ENCODE measurements at regions not wholly inside any gene's neighbourhood (a gene's known extent, or its start where the extent isn't known, plus 50 kb on each side); places are given as distances from the start of the nearest gene placed in this dataset.

DNA sequence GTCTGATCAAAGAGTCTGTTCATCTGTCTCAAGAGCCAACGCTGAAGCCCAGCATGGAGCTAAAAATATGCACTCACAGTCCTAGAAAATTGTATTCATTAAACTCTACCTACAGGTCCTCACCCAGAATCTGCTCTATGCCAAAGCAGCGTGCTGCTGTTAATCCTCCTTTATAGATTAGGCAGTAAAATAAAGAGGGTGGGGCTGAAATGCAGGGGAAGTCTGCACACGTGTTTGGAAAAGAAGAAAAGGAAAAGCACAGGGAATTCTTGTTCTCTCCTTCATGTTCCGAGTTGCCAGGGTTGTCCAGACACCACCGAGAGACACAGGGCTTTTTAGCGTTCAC is 121.4 kb upstream of the TMEM161B start (continued):
- TF ChIP-seq, protein P1, sequence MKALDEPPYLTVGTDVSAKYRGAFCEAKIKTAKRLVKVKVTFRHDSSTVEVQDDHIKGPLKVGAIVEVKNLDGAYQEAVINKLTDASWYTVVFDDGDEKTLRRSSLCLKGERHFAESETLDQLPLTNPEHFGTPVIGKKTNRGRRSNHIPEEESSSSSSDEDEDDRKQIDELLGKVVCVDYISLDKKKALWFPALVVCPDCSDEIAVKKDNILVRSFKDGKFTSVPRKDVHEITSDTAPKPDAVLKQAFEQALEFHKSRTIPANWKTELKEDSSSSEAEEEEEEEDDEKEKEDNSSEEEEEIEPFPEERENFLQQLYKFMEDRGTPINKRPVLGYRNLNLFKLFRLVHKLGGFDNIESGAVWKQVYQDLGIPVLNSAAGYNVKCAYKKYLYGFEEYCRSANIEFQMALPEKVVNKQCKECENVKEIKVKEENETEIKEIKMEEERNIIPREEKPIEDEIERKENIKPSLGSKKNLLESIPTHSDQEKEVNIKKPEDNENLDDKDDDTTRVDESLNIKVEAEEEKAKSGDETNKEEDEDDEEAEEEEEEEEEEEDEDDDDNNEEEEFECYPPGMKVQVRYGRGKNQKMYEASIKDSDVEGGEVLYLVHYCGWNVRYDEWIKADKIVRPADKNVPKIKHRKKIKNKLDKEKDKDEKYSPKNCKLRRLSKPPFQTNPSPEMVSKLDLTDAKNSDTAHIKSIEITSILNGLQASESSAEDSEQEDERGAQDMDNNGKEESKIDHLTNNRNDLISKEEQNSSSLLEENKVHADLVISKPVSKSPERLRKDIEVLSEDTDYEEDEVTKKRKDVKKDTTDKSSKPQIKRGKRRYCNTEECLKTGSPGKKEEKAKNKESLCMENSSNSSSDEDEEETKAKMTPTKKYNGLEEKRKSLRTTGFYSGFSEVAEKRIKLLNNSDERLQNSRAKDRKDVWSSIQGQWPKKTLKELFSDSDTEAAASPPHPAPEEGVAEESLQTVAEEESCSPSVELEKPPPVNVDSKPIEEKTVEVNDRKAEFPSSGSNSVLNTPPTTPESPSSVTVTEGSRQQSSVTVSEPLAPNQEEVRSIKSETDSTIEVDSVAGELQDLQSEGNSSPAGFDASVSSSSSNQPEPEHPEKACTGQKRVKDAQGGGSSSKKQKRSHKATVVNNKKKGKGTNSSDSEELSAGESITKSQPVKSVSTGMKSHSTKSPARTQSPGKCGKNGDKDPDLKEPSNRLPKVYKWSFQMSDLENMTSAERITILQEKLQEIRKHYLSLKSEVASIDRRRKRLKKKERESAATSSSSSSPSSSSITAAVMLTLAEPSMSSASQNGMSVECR (CRISPR knock-in tag; IDR thresholded peaks at IDR 0.05; ENCODE audit: borderline replicate concordance), result no peak
- TF ChIP-seq, protein P2, sequence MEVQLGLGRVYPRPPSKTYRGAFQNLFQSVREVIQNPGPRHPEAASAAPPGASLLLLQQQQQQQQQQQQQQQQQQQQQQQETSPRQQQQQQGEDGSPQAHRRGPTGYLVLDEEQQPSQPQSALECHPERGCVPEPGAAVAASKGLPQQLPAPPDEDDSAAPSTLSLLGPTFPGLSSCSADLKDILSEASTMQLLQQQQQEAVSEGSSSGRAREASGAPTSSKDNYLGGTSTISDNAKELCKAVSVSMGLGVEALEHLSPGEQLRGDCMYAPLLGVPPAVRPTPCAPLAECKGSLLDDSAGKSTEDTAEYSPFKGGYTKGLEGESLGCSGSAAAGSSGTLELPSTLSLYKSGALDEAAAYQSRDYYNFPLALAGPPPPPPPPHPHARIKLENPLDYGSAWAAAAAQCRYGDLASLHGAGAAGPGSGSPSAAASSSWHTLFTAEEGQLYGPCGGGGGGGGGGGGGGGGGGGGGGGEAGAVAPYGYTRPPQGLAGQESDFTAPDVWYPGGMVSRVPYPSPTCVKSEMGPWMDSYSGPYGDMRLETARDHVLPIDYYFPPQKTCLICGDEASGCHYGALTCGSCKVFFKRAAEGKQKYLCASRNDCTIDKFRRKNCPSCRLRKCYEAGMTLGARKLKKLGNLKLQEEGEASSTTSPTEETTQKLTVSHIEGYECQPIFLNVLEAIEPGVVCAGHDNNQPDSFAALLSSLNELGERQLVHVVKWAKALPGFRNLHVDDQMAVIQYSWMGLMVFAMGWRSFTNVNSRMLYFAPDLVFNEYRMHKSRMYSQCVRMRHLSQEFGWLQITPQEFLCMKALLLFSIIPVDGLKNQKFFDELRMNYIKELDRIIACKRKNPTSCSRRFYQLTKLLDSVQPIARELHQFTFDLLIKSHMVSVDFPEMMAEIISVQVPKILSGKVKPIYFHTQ (CRISPR knock-in tag; IDR thresholded peaks at IDR 0.05), result no peak
- TF ChIP-seq HMGA2 (CRISPR knock-in tag; IDR thresholded peaks at IDR 0.05), result no peak
- TF ChIP-seq, protein P3, sequence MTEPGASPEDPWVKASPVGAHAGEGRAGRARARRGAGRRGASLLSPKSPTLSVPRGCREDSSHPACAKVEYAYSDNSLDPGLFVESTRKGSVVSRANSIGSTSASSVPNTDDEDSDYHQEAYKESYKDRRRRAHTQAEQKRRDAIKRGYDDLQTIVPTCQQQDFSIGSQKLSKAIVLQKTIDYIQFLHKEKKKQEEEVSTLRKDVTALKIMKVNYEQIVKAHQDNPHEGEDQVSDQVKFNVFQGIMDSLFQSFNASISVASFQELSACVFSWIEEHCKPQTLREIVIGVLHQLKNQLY (CRISPR knock-in tag; IDR thresholded peaks at IDR 0.05), result no peak
- TF ChIP-seq, protein P4, sequence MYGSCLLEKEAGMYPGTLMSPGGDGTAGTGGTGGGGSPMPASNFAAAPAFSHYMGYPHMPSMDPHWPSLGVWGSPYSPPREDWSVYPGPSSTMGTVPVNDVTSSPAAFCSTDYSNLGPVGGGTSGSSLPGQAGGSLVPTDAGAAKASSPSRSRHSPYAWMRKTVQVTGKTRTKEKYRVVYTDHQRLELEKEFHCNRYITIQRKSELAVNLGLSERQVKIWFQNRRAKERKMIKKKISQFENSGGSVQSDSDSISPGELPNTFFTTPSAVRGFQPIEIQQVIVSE (CRISPR knock-in tag; IDR thresholded peaks at IDR 0.05; ENCODE audit: borderline replicate concordance), result no peak

DNA sequence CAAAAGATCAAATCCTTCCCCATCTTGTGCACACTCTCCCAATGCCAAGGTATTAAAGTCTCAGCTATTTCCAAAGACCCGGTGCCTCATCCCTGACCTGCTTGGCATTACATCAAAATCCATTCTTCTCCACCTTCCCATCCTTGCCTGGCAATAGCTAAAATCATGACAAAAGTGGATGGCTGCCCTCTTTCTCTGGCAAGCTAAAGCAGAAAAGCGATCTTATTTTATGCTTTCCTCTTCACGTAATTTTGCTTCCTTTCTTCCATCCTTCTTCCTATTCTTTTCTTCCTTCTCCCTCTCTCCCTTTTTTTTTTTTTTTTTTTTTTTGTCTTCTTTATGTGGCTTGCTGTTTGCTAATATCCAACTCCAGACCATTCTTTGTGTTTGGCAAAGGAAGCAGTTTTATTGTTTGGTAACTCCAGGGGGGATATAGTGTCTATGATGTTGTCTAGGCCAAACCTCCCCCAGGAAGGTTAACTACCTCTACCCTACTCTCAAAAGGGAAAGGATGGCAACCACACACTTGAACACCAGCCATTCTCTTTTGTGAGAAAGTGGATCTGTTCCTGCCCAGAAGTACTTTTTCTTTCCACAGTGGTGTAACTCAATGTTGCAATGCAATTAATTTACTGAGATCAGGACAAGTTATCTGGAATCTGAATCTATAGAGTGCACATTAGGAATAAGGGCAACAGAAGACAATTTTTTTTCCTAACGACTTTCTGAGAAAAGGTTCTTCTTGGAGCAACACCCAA is 120.9 kb upstream of the TMEM161B start:
- no peak for ATAC-seq
- Mint-ChIP-seq H3K36me3 (no peaks in the 10 kb centered on the region), H3K9me3 (no peaks in the 10 kb centered on the region), H3K4me3 (peak overlapping the region; percentile 42; the same call in 1 of the 2 replicates), H3K27me3 (ENCODE audit: low read depth) (no peaks in the 10 kb centered on the region), H3K4me1 (peaks cover 73% of the 10 kb centered on the region), H3K27ac (peak overlapping the region; percentile 99)
- CTCF ChIA-PET, result interaction anchor here (0.9 to 1.4 kb wide), 3 partner anchors 249 to 301 kb away, joined by 3 to 6 read pairs (median 3); no protein-coding TSS in a partner anchor
- DNase-seq (ENCODE audit: low spot score), result no peak
- POLR2A ChIA-PET, result interaction anchor here (0.6 to 1.1 kb wide), 3 partner anchors 36 to 601 kb away, joined by 3 to 7 read pairs (median 4); no protein-coding TSS in a partner anchor
- TF ChIP-seq, protein P2 (CRISPR knock-in tag; IDR thresholded peaks at IDR 0.05), result no peak
- TF ChIP-seq RORB (CRISPR knock-in tag; IDR thresholded peaks at IDR 0.05), result no peak
- TF ChIP-seq, protein P5, sequence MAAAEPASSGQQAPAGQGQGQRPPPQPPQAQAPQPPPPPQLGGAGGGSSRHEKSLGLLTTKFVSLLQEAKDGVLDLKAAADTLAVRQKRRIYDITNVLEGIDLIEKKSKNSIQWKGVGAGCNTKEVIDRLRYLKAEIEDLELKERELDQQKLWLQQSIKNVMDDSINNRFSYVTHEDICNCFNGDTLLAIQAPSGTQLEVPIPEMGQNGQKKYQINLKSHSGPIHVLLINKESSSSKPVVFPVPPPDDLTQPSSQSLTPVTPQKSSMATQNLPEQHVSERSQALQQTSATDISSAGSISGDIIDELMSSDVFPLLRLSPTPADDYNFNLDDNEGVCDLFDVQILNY (CRISPR knock-in tag; IDR thresholded peaks at IDR 0.05), result no peak
- TF ChIP-seq ETV6 (CRISPR knock-in tag; IDR thresholded peaks at IDR 0.05), result no peak
- TF ChIP-seq ZNF138 (CRISPR knock-in tag; conservative IDR thresholded peaks at IDR 0.05), result no peak
- no peak for TF ChIP-seq RELA (CRISPR knock-in tag; IDR thresholded peaks at IDR 0.05; ENCODE audit: borderline replicate concordance)
- TF ChIP-seq, protein P6, sequence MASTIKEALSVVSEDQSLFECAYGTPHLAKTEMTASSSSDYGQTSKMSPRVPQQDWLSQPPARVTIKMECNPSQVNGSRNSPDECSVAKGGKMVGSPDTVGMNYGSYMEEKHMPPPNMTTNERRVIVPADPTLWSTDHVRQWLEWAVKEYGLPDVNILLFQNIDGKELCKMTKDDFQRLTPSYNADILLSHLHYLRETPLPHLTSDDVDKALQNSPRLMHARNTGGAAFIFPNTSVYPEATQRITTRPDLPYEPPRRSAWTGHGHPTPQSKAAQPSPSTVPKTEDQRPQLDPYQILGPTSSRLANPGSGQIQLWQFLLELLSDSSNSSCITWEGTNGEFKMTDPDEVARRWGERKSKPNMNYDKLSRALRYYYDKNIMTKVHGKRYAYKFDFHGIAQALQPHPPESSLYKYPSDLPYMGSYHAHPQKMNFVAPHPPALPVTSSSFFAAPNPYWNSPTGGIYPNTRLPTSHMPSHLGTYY (CRISPR knock-in tag; IDR thresholded peaks at IDR 0.05), result no peak
- TF ChIP-seq TCF7 (CRISPR knock-in tag; IDR thresholded peaks at IDR 0.05; ENCODE audit: low read depth), result no peak
- TF ChIP-seq, protein P7, sequence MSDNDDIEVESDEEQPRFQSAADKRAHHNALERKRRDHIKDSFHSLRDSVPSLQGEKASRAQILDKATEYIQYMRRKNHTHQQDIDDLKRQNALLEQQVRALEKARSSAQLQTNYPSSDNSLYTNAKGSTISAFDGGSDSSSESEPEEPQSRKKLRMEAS (CRISPR knock-in tag; IDR thresholded peaks at IDR 0.05), result no peak
- TF ChIP-seq SP1 (CRISPR knock-in tag; conservative IDR thresholded peaks at IDR 0.05), result no peak
- TF ChIP-seq, protein P1 (CRISPR knock-in tag; IDR thresholded peaks at IDR 0.05; ENCODE audit: borderline replicate concordance), result no peak
- no peak for TF ChIP-seq CREM (CRISPR knock-in tag; IDR thresholded peaks at IDR 0.05)
